Medulla oblongata (tissue), 1 donor: ENCODE measurements at regions not wholly inside any gene's neighbourhood (a gene's known extent, or its start where the extent isn't known, plus 50 kb on each side); places are given as distances from the start of the nearest gene placed in this dataset.

Experiments used
- DNase-seq: peaks from one replicate; pipeline ENCODE4 v3.0.0-alpha.2; 2015; ENCODE audit errors: extremely low spot score

GRCh38 chr15:93205413-93205812, 116.4 kb upstream of the RGMA start:
- DNase-seq: no peak

DNA sequence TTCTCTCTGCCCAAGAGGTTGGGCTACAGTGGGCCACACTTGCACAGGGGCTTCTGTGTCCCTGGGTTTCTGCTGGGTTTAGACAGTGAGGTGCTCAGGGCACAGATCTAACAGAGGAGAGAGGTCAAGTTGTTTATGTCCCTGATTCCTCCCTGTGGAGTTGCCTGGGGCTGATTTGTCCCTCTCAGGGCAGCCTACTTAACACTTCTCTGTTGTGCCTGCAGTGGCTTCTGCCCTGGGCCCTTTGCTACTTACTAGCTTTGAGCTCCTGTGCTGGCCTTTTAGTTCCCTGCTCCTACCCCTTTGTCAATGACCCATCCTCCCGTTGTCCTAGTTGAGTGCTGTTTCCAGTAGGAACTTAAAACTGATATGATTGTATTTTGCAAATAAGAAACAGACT, 114.0 kb upstream of the RGMA start:
- DNase-seq: no peak

DNA sequence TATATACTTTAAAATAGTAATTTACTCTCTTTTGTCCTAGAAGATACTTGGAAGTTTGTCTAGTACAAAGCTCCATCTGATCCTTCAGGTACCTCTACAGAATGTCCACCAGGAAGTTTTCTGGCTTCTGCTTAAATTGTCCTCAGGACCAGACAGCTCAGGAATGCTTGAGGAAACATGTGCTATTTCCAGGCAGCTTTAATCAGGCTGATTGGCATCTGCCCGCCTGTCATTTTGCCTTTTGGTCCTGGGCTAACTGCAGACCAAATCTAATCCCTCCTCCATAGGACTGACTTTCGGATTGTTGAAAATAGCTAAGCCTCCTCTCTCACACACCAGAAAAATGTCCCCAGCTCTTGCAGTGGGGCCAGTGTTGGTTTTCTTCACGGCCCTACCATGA, 113.4 kb upstream of the RGMA start:
- DNase-seq: no peak

- DNase-seq: no peak
Measured at GRCh38 chr15:93201940-93202339, 112.9 kb upstream of the RGMA start.

DNA sequence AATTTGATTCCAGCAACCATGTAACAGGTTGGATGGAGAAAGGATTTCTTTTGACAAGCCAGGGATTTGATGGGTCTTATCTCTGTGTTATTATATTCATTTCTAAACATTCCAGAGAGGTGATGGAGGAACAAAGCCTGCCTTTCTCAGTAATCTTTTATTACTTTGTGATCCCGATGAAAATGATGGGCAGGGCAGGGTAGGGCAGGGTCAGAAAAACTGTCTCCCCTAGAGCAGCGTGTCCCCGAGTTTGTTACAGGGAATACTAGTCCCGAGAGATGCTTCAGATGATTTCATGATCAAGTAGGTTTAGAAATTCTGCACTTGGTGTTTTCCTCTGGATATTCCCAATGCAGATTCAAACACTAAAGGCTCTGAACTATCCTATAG, 111.8 kb upstream of the RGMA start:
- DNase-seq: no peak

GRCh38 chr15:93200081-93200836, 111.2 kb upstream of the RGMA start:
- DNase-seq: no peak

GRCh38 chr15:93196135-93196670, 107.2 kb upstream of the RGMA start:
- DNase-seq: no peak

- no peak for DNase-seq
Measured at GRCh38 chr15:93195109-93195508, 106.1 kb upstream of the RGMA start.

- no peak for DNase-seq
Measured at GRCh38 chr15:93190238-93190637, 101.2 kb upstream of the RGMA start.

GRCh38 chr15:93189561-93189960, 100.5 kb upstream of the RGMA start:
- no peak for DNase-seq

- DNase-seq: no peak
Measured at GRCh38 chr15:93188236-93188635, 99.2 kb upstream of the RGMA start.

DNA sequence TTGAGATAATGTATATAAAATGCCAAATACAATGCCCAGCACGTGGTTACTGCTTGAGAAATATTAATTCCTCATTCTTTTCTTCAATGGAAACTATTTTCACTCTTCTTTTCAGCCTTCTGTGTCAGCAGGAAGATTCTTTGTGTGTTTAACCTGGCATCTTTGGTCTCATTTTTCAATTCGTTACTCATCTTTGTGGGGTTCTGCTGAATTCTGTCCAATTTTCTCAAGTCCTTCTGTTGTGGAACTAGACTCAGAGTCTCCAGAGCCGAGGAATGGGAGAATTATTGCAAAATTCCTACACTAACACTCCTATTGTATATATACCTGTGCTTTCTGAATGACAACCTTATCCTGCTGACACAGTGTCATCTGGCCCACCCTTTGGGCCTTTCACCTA, 96.8 kb upstream of the RGMA start:
- DNase-seq: peak; percentile 8

DNA sequence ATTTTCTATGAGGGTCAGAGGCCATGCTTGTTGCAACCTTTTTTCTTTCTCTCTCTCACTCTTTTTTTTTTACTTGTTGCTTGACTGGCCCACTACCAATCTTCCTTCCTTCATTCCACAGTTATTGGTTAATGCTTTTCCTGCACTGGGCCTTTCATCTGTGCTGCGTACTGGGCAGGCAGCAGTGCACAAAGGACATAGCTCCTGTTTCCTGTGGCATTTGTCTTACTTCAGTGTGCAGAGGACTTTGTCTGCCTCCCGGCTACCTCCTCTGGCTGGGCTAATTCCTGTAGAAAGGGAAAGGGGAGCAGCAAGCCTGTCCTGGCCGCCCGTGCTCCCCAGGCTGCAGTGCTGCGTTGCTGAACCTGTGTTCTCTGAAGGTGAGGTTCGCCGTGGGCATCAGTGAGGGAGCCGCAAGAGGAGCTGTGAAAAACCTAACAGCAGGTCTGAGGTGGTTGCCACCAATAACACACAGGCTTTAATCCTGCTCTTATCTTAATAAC, 93.7 kb upstream of the RGMA start:
- DNase-seq: no peak

GRCh38 chr15:93180656-93181055, 91.6 kb upstream of the RGMA start:
- DNase-seq: no peak

GRCh38 chr15:93180128-93180527, 91.1 kb upstream of the RGMA start:
- no peak for DNase-seq

DNA sequence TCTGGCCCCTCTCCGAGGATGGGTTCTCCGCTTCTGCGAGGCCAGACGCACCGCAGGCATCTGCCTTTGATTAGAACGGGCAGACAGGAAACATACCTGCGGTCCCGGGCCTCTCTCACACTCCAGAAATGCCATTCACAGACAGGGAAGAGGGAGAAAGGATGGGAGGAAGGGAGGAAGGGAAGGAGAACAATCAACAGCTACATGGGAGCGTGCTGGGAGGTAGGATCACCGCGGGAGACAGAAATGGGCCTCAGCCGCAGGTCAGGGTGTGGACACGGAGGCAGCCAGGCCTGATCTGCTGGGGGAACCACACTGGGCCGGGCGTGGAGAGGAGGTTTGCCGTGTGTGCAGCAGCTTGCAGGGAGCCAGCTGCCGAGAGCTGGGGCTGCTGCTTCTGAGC, 90.7 kb upstream of the RGMA start:
- no peak for DNase-seq

DNA sequence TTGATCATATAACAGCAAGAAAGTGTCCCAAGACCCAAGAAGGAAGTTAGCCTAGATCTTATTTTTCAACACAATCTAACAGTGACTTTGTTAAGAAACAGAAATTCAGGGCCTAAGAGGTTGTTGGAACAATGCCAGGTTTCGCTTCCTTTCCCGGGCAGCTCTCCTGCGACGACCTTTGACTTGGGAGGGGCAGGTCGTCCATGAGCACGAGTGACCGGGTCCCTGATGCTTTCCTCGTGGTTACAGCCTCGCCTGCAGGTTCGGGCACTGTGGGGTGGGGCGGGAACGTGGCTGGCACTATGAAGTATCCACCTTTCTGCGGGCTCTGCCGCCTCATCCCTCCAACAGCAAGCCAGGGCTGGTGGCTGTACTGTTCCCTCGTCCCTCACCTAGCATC, 90.1 kb upstream of the RGMA start:
- DNase-seq: peak; percentile 77

DNA sequence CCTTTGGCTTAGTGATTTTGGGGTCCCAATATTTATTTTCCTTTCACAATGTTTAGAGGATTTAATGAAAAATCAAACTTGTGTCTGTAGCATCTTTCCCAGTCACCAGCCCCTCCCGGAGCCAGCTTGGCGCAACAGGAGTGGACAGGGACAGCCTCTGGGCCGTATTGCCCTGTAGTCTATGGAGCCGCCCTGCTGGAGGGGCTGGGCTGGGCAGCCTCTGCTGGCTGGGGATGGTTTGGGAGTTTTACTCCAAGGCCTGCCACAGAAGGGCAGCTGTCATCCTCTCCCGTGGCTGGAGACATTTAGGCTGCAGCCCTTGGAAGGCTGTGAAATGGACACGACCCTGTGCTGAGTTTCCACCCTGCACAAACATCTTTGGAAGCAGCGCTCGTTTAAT, 89.4 kb upstream of the RGMA start:
- no peak for DNase-seq

DNA sequence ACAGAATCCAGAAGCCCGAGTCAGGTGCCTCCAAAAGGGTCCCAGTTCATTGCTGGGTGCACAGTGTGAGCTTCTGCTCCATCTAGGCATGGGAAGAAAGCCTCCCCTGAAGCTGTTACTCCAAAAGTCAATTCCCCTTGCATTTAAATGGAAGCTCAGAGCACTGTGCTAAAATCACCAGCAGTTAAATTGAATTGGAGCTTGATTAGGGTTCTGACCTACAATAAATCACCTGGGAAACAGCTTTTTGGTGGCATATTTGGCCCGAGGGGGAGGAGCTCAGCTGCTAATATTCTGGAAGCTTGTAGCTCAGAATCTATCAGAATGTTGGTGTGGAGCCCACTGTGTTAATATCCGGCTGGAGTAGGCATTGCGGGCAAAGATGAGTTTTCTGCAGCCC, 87.1 kb upstream of the RGMA start:
- DNase-seq: no peak

DNA sequence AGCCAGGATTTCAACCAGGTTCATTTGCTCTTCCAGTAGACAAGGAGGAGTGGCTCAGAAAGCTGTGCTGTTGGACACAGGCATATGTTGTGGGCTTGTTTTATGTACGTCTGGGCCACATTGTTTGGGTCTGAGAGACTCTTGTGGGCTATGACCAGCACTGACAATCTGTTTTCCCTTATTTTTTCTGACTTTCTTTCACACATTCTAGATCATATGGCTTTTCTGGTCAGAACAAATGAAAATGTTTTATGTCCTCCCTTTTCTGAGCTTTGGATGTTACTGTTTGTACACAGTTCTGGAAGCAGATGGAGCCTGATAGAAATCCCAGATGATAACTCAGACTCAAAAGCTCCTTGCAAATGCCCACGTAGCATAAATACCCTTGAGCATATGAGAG, 85.8 kb upstream of the RGMA start:
- no peak for DNase-seq

DNA sequence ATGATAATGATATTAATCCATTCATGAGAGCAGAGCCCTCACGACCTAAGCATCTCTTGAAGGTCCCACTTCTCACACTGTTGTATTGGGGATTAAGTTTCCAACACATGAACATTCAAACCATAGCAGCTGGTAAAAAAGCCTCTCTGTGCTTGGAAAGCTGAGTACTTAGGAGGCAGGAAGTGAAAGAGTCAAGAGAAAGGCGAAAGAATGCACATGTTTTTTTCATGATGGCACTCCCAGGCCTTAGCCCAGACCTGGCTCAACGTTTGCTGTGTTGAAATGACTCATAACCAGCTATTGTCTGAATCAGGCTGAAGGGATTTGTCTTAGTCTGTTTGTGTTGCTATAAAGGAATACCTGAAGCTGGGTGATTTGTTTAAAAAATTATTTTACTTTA, 84.4 kb upstream of the RGMA start:
- no peak for DNase-seq

DNA sequence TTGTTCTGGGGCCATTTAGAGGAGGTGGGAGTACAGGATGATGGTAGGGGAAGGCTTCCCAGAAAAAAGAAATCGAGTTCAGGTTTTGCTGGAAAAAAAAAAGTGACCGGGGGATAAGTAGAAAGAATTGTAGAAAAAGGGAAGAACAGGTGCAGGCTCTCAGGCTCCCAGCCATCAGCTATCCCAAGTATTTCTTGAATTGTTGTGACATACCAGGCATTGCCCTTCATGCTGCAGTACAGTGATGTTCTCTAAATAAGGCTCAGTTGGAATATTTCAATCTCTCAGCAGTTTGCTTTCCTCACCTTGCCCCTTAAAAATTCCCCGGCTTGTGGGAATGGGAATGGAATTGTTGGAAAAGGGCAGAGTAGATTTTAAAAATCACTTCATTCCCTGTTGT, 82.5 kb upstream of the RGMA start:
- no peak for DNase-seq

DNA sequence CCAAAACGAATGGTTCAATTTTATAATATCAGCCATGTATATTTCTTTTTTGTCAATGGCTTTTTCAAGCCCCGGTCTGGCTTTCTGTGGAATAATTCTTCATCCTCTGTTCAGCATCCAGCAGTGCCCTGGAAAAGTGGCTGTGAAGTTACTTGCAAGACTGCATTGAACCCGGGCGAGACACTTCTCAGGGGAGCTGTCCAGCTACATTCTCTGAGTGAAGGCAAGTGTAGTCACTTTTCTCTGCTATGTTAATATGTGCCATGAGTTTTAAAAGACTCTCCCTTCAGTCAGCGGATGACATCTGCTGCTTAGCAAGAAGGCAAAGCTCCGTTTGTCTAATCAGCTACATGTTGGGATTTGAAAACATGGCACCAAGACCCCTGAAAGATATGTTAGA, 81.3 kb upstream of the RGMA start:
- DNase-seq: no peak

DNA sequence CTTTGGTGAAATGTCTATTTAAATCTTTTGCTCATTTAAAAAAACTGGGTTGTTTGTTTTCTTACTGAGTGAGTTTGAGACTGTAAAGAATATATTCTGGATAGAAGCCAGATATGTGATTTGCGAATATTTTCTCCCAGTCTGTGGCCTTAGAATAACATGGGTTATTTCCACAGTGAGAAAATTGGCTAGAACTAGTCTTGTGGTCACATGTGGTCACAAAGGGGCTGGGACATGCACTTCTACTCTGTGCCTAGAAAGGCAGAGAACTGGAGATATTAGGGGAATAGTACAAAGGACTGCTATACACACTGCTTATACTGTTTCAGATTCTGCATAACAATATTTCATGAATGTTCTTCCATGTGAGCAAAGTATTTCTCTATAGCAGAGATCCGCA, 79.9 kb upstream of the RGMA start:
- DNase-seq: no peak
